IMR-90 (cell line): ENCODE measurements at regions not wholly inside any gene's neighbourhood (a gene's known extent, or its start where the extent isn't known, plus 50 kb on each side); places are given as distances from the start of the nearest gene placed in this dataset.

Experiments
- CTCF ChIP-seq: conservative IDR thresholded peaks from 2 replicates; pipeline ENCODE4 v1.5.1; 2012; ENCODE audit warnings: mild to moderate bottlenecking, low read depth, low read length, improper control_type of control experiment
- FOS ChIP-seq: fragments of 150-350 bp; IDR thresholded peaks from 2 replicates; pipeline ENCODE4 v1.6.1; 2016; ENCODE audit warnings: low read depth, low read length

GRCh38 chr3:59566481-59566975 lies 516.7 kb upstream of the CFAP20DC start:
- TF ChIP-seq CTCF (no peak), FOS (no peak)
